Mesenchymal stem cell (in vitro differentiated cells and primary cell): ENCODE measurements at regions not wholly inside any gene's neighbourhood (a gene's known extent, or its start where the extent isn't known, plus 50 kb on each side); places are given as distances from the start of the nearest gene placed in this dataset.
A peak's percentile ranks its signal among the peaks of the same experiment; 100 is the strongest.

ENCODE experiments used
- DNase-seq: peaks from one replicate; pipeline ENCODE4 v3.0.0-alpha.2; 2013
- H2AFZ ChIP-seq: one replicate; pipeline ENCODE4 v1.6.1; 2013; ENCODE audit warnings: low read depth, mild to moderate bottlenecking, control low read depth, inconsistent platforms, low read length, moderate library complexity
- H2AK5ac ChIP-seq: 2 replicates; pipeline ENCODE4 v1.6.1; 2013; ENCODE audit warnings: low read length, moderate library complexity, mild to moderate bottlenecking, inconsistent platforms; ENCODE audit not compliant: severe bottlenecking
- H2BK120ac ChIP-seq: one replicate; pipeline ENCODE4 v1.6.1; 2013; ENCODE audit warnings: low read depth, mild to moderate bottlenecking, inconsistent platforms, low read length, moderate library complexity
- H2BK12ac ChIP-seq, 2 experiments: one replicate each; pipeline ENCODE4 v1.6.1; 2013; ENCODE audit warnings: inconsistent platforms in 2 of 2, low read length in 2 of 2, mild to moderate bottlenecking in 2 of 2, moderate library complexity in 2 of 2, control low read depth in 1 of 2
- H2BK15ac ChIP-seq: one replicate; pipeline ENCODE4 v1.6.1; 2013; ENCODE audit warnings: mild to moderate bottlenecking, low read depth, inconsistent platforms; ENCODE audit not compliant: poor library complexity, severe bottlenecking
- H2BK5ac ChIP-seq: 2 replicates; pipeline ENCODE4 v1.6.1; 2013; ENCODE audit warnings: low read depth, mild to moderate bottlenecking, low read length, control low read depth, inconsistent platforms; ENCODE audit not compliant: poor library complexity, severe bottlenecking
- H3K14ac ChIP-seq, 2 experiments: one replicate each; pipeline ENCODE4 v1.6.1; 2013; ENCODE audit warnings: inconsistent platforms in 2 of 2, low read length in 2 of 2, control low read depth in 1 of 2, mild to moderate bottlenecking in 1 of 2, moderate library complexity in 1 of 2
- H3K18ac ChIP-seq, 2 experiments: one replicate each; pipeline ENCODE4 v1.6.1; 2013; ENCODE audit warnings: inconsistent platforms in 2 of 2, low read length in 2 of 2, control low read depth in 1 of 2, low read depth in 1 of 2, mild to moderate bottlenecking in 1 of 2
- H3K23ac ChIP-seq, 2 experiments: one replicate each; pipeline ENCODE4 v1.6.1; 2013; ENCODE audit warnings: inconsistent platforms in 2 of 2, low read length in 2 of 2, mild to moderate bottlenecking in 2 of 2, moderate library complexity in 2 of 2, control low read depth in 1 of 2
- H3K27ac ChIP-seq: 2 replicates; pipeline ENCODE4 v1.5.1; 2013; ENCODE audit warnings: mild to moderate bottlenecking, moderate library complexity, low read length, control low read depth, inconsistent platforms; ENCODE audit not compliant: poor library complexity, severe bottlenecking
- H3K27me3 ChIP-seq, 2 experiments: 2 replicates each; pipeline versions ENCODE4 v1.6.1 to v1.7.0; 2013; ENCODE audit warnings: low read length in 2 of 2, mild to moderate bottlenecking in 2 of 2, moderate library complexity in 2 of 2, control low read depth in 1 of 2, inconsistent platforms in 1 of 2; ENCODE audit not compliant: control insufficient read depth in 1 of 2, insufficient read depth in 1 of 2
- H3K36me3 ChIP-seq, 2 experiments: 2 replicates each; pipeline versions ENCODE4 v1.6.1 to v1.7.0; 2013; ENCODE audit warnings: low read length in 2 of 2, control low read depth in 1 of 2, inconsistent platforms in 1 of 2, low read depth in 1 of 2, mild to moderate bottlenecking in 1 of 2; ENCODE audit not compliant: insufficient read depth in 2 of 2, control insufficient read depth in 1 of 2
- H3K4ac ChIP-seq, 2 experiments: one replicate each; pipeline ENCODE4 v1.6.1; 2013; ENCODE audit warnings: inconsistent platforms in 2 of 2, low read length in 2 of 2, mild to moderate bottlenecking in 2 of 2, moderate library complexity in 2 of 2, control low read depth in 1 of 2, low read depth in 1 of 2
- H3K4me1 ChIP-seq: 2 replicates; pipeline ENCODE4 v1.6.1; 2013; ENCODE audit warnings: low read depth, low read length, control low read depth; ENCODE audit not compliant: control insufficient read depth, insufficient read depth
- H3K4me2 ChIP-seq: 2 replicates; pipeline ENCODE4 v1.6.1; 2013; ENCODE audit warnings: low read length, mild to moderate bottlenecking, inconsistent platforms; ENCODE audit not compliant: poor library complexity, severe bottlenecking
- H3K4me3 ChIP-seq, 2 experiments: 2 replicates each; pipeline versions ENCODE4 v1.5.1 to v1.7.0; 2013; ENCODE audit warnings: low read length in 2 of 2, mild to moderate bottlenecking in 2 of 2, control low read depth in 1 of 2, low read depth in 1 of 2; ENCODE audit not compliant: insufficient read depth in 1 of 2
- H3K79me1 ChIP-seq: replicated peaks from 2 replicates; pipeline ENCODE4 v1.6.1; 2013; ENCODE audit warnings: mild to moderate bottlenecking, control low read depth, low read length, inconsistent platforms; ENCODE audit not compliant: poor library complexity, severe bottlenecking
- H3K9ac ChIP-seq: 2 replicates; pipeline ENCODE4 v1.7.0; 2013; ENCODE audit warnings: mild to moderate bottlenecking, low read length, moderate library complexity
- H3K9me3 ChIP-seq: 2 replicates; pipeline ENCODE4 v1.7.0; 2013; ENCODE audit warnings: mild to moderate bottlenecking, low read length; ENCODE audit not compliant: control insufficient read depth
- H4K8ac ChIP-seq: one replicate; pipeline ENCODE4 v1.6.1; 2013; ENCODE audit warnings: inconsistent platforms, mild to moderate bottlenecking, low read length, moderate library complexity
- H4K91ac ChIP-seq: one replicate; pipeline ENCODE4 v1.6.1; 2013; ENCODE audit warnings: mild to moderate bottlenecking, low read length, inconsistent platforms
- WGBS: methylation state at CpG from one replicate; pipeline ENCODE4 v1.1.7; 2013; ENCODE audit warnings: mixed read lengths; 5-methylcytosine and 5-hydroxymethylcytosine counted together

- DNase-seq, result no peak
- Histone ChIP-seq H3K4me3 (no peak overlapping the region), H3K18ac (no peak overlapping the region), H3K23ac (no peak overlapping the region), H3K9ac (no peak overlapping the region), H2BK12ac (no peak overlapping the region), H3K79me1 (peaks cover 18% of the 10 kb centered on the region), H3K27me3 (no peaks in the 10 kb centered on the region), H3K14ac (no peak overlapping the region), H4K91ac (no peak overlapping the region), H2BK5ac (no peak overlapping the region), H2BK15ac (no peak overlapping the region), H4K8ac (no peak overlapping the region), H3K4me1 (no peaks in the 10 kb centered on the region), H3K36me3 (peaks cover 0 to 3% of the 10 kb centered on the region in 2 experiments), H2BK120ac (no peak overlapping the region), H2AK5ac (no peak overlapping the region), H3K27ac (no peak overlapping the region), H3K4ac (no peak overlapping the region), H2AFZ (no peak overlapping the region), H3K9me3 (peaks cover 8% of the 10 kb centered on the region), H3K4me2 (no peak overlapping the region)
Measured at GRCh38 chr6:77356821-77357220, 106.5 kb downstream of the HTR1B start.

DNA sequence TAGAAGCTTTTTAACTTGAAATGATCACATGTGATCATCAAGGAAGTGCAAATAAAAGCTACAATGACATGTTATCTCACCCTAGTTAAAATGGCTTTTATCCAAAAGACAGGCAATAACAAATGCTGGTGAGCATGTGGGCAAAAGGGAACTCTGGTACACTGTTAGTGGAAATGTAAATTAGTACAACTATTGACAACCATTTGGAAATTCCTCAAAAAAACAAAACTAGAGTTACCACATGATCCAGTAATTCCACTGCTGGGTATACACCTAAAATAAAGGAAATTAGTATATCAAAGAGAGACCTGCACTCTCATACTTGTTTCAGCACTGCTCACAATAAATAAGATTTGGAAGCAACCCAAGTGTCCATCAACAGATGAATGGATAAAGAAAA is 108.7 kb downstream of the HTR1B start:
- H2BK15ac ChIP-seq, result no peak overlapping the region
- H3K4me3 ChIP-seq, result no peak overlapping the region
- no peak overlapping the region for H4K8ac ChIP-seq
- H3K23ac ChIP-seq, result no peak overlapping the region
- H2AFZ ChIP-seq, result no peak overlapping the region
- H2BK12ac ChIP-seq, result no peak overlapping the region
- H3K4me2 ChIP-seq, result no peak overlapping the region
- no peaks in the 10 kb centered on the region for H3K9me3 ChIP-seq
- H3K27ac ChIP-seq, result no peak overlapping the region
- H2BK5ac ChIP-seq, result no peak overlapping the region
- no peak for DNase-seq
- peaks cover 14% of the 10 kb centered on the region for H3K79me1 ChIP-seq
- H4K91ac ChIP-seq, result no peak overlapping the region
- H3K36me3 ChIP-seq, result peaks cover 0 to 3% of the 10 kb centered on the region in 2 experiments
- H3K27me3 ChIP-seq, result no peaks in the 10 kb centered on the region
- no peak overlapping the region for H3K14ac ChIP-seq
- H2BK120ac ChIP-seq, result no peak overlapping the region
- no peak overlapping the region for H3K18ac ChIP-seq
- no peak overlapping the region for H2AK5ac ChIP-seq
- no peak overlapping the region for H3K9ac ChIP-seq
- H3K4ac ChIP-seq, result no peak overlapping the region
- no peaks in the 10 kb centered on the region for H3K4me1 ChIP-seq

- no peak overlapping the region for H2BK120ac ChIP-seq
- no peak for DNase-seq
- H2BK15ac ChIP-seq, result no peak overlapping the region
- H3K9ac ChIP-seq, result no peak overlapping the region
- H3K18ac ChIP-seq, result no peak overlapping the region
- peaks cover 11% of the 10 kb centered on the region for H3K79me1 ChIP-seq
- H2BK5ac ChIP-seq, result no peak overlapping the region
- H2BK12ac ChIP-seq, result peak overlapping the region in 1 of 2 experiments; percentile 8
- H3K23ac ChIP-seq, result no peak overlapping the region
- H3K4ac ChIP-seq, result peak overlapping the region in 1 of 2 experiments; percentile 60
- no peaks in the 10 kb centered on the region for H3K9me3 ChIP-seq
- H3K14ac ChIP-seq, result no peak overlapping the region
- H4K8ac ChIP-seq, result peak overlapping the region; percentile 75
- H3K27ac ChIP-seq, result no peak overlapping the region
- peak overlapping the region; percentile 43 for H4K91ac ChIP-seq
- H3K4me3 ChIP-seq, result no peak overlapping the region
- no peak overlapping the region for H2AFZ ChIP-seq
- no peaks in the 10 kb centered on the region for H3K27me3 ChIP-seq
- H3K4me2 ChIP-seq, result no peak overlapping the region
- no peak overlapping the region for H2AK5ac ChIP-seq
- H3K4me1 ChIP-seq, result no peaks in the 10 kb centered on the region
- H3K36me3 ChIP-seq, result peaks cover 0 to 3% of the 10 kb centered on the region in 2 experiments
Measured at GRCh38 chr6:77353129-77353528, 110.2 kb downstream of the HTR1B start.

- H3K36me3 ChIP-seq, result peaks cover 0 to 9% of the 10 kb centered on the region in 2 experiments
- no peak overlapping the region for H2AK5ac ChIP-seq
- H3K4me3 ChIP-seq, result no peak overlapping the region
- no peak overlapping the region for H3K4ac ChIP-seq
- H2BK5ac ChIP-seq, result no peak overlapping the region
- peak overlapping the region in 1 of 2 experiments; percentile 69 for H3K23ac ChIP-seq
- H3K4me1 ChIP-seq, result peaks cover 2% of the 10 kb centered on the region
- peak overlapping the region in 1 of 2 experiments; percentile 20 for H3K14ac ChIP-seq
- H2BK12ac ChIP-seq, result no peak overlapping the region
- H2AFZ ChIP-seq, result no peak overlapping the region
- peak overlapping the region; percentile 30 for H4K8ac ChIP-seq
- H3K18ac ChIP-seq, result no peak overlapping the region
- no peak overlapping the region for H2BK15ac ChIP-seq
- DNase-seq, result peak; percentile 6
- H3K27me3 ChIP-seq, result no peaks in the 10 kb centered on the region
- H3K27ac ChIP-seq, result no peak overlapping the region
- no peak overlapping the region for H4K91ac ChIP-seq
- no peaks in the 10 kb centered on the region for H3K9me3 ChIP-seq
- H3K79me1 ChIP-seq, result peaks cover 25% of the 10 kb centered on the region
- H2BK120ac ChIP-seq, result no peak overlapping the region
- H3K9ac ChIP-seq, result no peak overlapping the region
- H3K4me2 ChIP-seq, result no peak overlapping the region
- WGBS, result 95% methylated on average over 4 of the region's 4 CpGs
Measured at GRCh38 chr6:77341058-77341986, 122.0 kb downstream of the HTR1B start.
